Fibroblast of skin of left quadriceps (primary cell): ENCODE measurements at regions not wholly inside any gene's neighbourhood (a gene's known extent, or its start where the extent isn't known, plus 50 kb on each side); places are given as distances from the start of the nearest gene placed in this dataset.
"Not testable (repeated sequence)": the region's sequence is repeated elsewhere in the genome, so short reads cannot be mapped to it uniquely, and the experiment has no call there.

Source experiments
- DNase-seq, 2 experiments: peaks; one replicate each; pipeline ENCODE4 v3.0.0-alpha.2; 2013; ENCODE audit warnings: low read depth in 2 of 2

DNA sequence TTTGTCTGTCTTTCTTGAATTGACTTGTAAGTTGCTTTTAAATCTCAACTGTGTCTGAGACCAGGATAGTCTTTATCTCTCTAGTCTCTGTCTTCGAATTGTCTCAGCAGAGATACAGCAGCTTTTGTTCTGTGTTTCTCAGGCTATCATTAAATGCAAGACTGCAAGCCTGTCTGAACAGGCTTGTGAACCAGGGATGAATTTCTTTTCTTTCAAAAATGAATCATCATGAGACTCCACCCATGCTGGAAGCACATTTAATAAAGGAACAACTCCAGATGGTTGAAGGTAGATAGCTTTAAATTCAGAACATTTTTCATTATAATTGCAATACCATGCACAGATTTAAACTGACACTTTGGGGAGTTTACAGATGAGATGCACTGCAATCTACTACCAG, 155.9 kb downstream of the SEC23IP start:
- no peak for DNase-seq

- no peak for DNase-seq
These were observed 159.1 kb downstream of the SEC23IP start for GRCh38 chr10:120051671-120052070.

- DNase-seq, result no peak
These were observed 160.6 kb downstream of the SEC23IP start for GRCh38 chr10:120052964-120053702.

- not testable (repeated sequence) for DNase-seq
These were observed 167.3 kb downstream of the SEC23IP start for GRCh38 chr10:120059790-120060189.

- no peak for DNase-seq
These were observed 174.9 kb downstream of the SEC23IP start for GRCh38 chr10:120067427-120067826.

DNA sequence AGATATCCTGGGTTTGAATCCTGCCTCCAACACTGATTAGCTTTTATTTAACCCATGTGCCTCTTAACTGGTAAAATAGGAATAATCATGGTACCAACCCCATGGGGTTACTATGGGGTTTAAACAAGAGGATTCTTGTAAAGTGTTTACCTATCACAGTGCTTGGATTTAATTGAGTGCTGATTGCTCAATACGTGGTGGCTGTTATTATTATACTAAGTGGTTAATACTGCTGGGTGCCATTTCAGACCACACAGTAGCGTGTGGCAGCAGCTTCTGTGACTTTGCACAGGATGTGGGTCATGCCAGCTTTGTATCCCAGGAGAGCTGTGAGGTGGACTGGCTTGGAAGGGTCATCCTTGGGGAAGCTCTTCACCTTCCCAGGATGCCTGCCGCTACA, 177.2 kb downstream of the SEC23IP start:
- no peak for DNase-seq

GRCh38 chr10:120075349-120075748, 182.8 kb downstream of the SEC23IP start:
- no peak for DNase-seq

GRCh38 chr10:120076996-120077706, 184.6 kb downstream of the SEC23IP start:
- no peak for DNase-seq

- no peak for DNase-seq
These were observed 185.4 kb downstream of the SEC23IP start for GRCh38 chr10:120077707-120078492.

DNA sequence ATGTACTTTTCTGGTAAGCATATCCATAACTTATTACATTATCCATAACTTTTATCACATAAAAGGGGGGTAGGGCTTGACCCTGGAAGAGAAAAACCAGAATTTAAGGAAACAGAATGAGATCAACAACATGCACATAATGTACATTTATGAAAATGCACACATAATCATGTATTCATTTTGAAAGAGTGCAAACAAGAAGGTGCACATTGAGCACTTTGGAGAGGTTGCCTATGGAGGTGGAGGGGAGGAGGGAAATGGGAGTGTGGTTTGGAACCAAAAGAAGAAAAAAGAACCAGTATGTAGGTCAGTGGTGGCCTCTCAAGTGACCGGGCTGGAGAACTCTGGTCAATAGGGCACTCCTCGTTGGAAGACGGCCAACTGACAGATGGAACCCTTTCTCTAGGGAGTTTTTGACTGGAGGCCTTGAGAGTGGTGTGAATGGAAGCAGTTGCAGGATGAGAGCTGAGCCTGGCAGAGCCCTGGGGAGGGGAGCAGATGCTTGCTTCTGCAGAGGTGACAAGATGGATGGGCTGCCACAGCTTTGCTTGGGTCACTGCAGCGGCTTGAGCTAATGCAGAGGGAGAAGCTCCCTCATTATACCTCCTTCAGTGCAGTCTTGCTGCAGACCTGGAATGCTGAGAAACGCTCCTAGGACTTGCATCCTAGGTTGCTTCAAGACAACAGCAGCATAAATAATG, 192.7 kb downstream of the SEC23IP start:
- no peak for DNase-seq

GRCh38 chr10:120086066-120086465, 193.5 kb downstream of the SEC23IP start:
- no peak for DNase-seq

- no peak for DNase-seq
These were observed 194.6 kb downstream of the SEC23IP start for GRCh38 chr10:120087109-120087508.

- no peak for DNase-seq
These were observed 203.3 kb downstream of the SEC23IP start for GRCh38 chr10:120095875-120096274.

DNA sequence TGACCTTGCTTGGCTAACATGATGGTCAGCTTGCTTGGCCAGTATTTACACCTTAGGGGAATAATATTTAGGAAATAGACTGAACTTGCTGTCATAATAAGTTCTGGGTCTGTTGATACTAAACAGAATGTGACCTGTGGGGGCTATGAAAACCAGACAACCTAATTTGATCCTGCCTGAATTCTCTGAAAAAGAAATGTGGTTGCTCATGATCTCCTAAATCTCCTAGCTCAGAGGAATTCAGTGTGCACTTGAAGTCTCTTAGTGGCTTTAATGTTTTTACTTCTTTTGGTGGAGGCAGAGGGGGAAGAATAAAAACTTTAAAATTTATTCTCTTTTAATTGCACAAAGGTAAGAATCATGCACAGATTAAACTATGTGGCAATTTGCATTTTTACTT, 205.2 kb downstream of the SEC23IP start:
- DNase-seq, result no peak

GRCh38 chr10:120098232-120098930, 205.9 kb downstream of the SEC23IP start:
- no peak for DNase-seq

DNA sequence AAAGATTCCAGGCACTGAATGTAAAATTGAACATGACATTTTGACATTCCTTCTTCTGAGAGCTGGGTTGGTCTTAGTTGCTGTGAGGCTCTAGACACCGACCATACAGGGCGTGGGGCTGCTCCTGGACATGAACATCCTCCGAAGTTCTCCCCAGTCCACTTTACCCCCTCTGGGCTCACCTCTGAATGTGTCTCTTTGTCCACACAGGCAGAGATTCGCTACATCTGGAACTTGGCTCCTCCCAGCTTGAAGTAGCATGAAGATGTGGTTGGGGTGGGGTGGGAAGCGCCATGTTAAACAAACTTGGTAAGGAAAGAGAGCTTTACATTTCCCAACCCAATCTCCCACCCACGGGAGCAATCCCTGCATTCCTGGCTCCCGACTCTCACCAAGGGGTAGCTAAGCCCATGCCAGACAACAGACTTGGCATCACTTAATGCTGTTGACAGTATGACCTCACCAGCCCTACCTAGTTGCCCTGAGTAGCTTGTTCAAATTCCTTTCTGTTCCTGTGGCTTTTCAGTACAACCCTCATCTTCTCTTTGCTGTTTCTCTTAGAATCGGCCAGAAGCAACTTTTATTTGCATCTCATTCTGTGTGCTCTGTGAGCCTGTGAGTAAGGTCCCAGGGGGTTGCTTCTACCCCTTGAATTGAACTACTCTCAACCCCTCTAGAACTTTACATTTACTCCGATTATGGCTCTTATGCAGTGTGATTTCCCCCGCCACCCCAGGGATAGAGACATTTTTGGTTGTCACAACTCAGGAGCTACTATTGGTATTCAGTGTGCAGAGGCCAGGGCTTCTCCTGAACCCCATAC, 211.4 kb downstream of the SEC23IP start:
- no peak for DNase-seq

GRCh38 chr10:120105001-120105400, 212.5 kb downstream of the SEC23IP start:
- no peak for DNase-seq

DNA sequence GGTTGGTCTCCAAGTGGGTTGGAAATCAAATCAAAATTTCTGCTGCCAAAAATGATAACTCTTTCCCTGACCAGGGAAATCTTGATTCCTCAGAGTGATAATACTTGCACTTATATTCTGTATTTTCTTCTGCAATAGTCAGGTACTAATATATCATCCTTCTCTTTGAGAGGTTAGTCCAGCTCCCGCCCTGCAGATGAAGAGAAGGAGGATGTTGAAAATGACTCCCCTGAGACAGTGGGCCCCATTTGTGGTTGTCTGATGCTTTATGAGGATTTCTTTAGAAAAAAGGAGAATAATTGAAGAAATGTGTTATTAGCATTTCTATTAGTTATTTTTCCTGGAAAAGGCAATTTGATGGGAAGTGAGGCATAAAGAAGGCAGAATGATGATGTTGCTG, 213.0 kb downstream of the SEC23IP start:
- DNase-seq, result no peak

- DNase-seq, result no peak
These were observed 216.4 kb downstream of the SEC23IP start for GRCh38 chr10:120108916-120109315.

GRCh38 chr10:120109725-120110124, 217.2 kb downstream of the SEC23IP start:
- not testable (repeated sequence) for DNase-seq
